ENCODE measurements at regions not wholly inside any gene's neighbourhood (a gene's known extent, or its start where the extent isn't known, plus 50 kb on each side); places are given as distances from the start of the nearest gene placed in this dataset.
"Not testable (repeated sequence)": the region's sequence is repeated elsewhere in the genome, so short reads cannot be mapped to it uniquely, and the experiment has no call there.

DNA sequence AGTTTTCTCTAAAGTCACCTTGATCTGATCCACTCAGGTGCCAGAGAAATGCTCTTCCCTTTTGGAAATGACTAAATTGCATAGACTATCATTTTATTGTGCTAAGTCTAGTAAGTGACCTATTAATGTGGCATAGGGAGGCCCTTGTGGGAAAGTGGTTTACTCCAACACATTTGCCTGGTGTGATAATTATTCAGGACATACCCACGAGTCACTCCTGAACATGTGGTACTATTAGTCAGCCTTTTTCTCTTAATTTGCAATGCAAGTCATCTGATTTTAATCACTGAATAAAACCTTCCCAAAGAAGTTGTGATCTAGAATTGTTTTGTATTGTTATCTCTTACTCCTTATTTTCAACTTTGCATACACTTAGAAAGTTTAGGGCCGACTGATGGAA, 148.7 kb downstream of the OR4C45 start:
- no peaks in the 10 kb centered on the region for H3K36me3 ChIP-seq
- no peak overlapping the region for H3K4me3 ChIP-seq
- peaks cover 0 to 5% (median 0%) of the 10 kb centered on the region in 3 donors for H3K9me3 ChIP-seq
- no peak for DNase-seq
- intact Hi-C loops (cut with DNase I; ENCODE audit: low total_unique reads): no loop called here
- TF ChIP-seq, protein P1, sequence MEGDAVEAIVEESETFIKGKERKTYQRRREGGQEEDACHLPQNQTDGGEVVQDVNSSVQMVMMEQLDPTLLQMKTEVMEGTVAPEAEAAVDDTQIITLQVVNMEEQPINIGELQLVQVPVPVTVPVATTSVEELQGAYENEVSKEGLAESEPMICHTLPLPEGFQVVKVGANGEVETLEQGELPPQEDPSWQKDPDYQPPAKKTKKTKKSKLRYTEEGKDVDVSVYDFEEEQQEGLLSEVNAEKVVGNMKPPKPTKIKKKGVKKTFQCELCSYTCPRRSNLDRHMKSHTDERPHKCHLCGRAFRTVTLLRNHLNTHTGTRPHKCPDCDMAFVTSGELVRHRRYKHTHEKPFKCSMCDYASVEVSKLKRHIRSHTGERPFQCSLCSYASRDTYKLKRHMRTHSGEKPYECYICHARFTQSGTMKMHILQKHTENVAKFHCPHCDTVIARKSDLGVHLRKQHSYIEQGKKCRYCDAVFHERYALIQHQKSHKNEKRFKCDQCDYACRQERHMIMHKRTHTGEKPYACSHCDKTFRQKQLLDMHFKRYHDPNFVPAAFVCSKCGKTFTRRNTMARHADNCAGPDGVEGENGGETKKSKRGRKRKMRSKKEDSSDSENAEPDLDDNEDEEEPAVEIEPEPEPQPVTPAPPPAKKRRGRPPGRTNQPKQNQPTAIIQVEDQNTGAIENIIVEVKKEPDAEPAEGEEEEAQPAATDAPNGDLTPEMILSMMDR (IDR thresholded peaks at IDR 0.05): no peak
- no peak overlapping the region for H3K27ac ChIP-seq
- no peaks in the 10 kb centered on the region for H3K4me1 ChIP-seq
- no peaks in the 10 kb centered on the region for H3K27me3 ChIP-seq

DNA sequence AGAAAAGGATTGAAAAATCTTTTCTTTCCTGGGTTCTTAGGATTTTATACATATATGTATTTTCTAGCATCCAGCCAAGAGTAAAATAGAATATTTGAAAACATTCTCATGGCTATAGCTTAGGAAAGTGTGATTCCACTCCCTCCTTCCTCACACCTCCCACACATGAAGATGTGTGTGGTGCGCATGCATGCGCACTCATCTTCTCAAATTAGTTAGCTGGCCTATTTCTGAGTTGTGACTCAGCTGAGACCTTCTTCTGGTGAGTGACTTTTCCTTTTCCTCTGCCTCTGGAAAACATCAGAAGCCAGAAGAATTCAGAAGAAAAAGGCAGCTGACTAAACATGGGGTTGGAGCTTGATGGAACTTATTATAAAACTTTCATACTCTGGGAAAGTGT, 149.8 kb downstream of the OR4C45 start:
- Histone ChIP-seq H3K27ac (no peak overlapping the region), H3K27me3 (no peaks in the 10 kb centered on the region), H3K36me3 (no peaks in the 10 kb centered on the region), H3K4me3 (no peak overlapping the region), H3K4me1 (no peaks in the 10 kb centered on the region), H3K9me3 (peaks cover 0 to 5% (median 0%) of the 10 kb centered on the region in 3 donors)
- intact Hi-C loops (cut with DNase I; ENCODE audit: low total_unique reads): no loop called here
- TF ChIP-seq, protein P1 (IDR thresholded peaks at IDR 0.05): no peak
- no peak for DNase-seq

DNA sequence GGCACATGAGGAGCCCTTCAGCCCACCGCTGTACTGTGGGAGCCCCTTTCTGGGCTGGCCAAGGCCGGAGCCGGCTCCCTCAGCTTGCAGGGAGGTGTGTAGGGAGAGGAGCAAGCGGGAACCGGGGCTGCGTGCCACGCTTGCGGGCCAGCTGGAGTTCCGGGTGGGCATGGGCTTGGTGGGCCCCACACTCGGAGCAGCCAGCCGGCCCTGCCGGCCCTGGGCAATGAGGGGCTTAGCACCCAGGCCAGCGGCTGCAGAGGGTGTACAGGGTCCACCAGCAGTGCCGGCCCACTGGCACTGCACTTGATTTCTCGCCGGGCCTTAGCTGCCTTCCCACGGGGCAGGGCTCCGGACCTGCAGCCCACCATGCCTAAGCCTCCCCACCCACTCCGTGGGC, 150.5 kb downstream of the OR4C45 start:
- H3K4me1 ChIP-seq; H3K27me3 ChIP-seq; intact Hi-C loops (cut with DNase I; ENCODE audit: low total_unique reads); H3K4me3 ChIP-seq; H3K27ac ChIP-seq; H3K36me3 ChIP-seq; H3K9me3 ChIP-seq; DNase-seq: not testable (repeated sequence)

DNA sequence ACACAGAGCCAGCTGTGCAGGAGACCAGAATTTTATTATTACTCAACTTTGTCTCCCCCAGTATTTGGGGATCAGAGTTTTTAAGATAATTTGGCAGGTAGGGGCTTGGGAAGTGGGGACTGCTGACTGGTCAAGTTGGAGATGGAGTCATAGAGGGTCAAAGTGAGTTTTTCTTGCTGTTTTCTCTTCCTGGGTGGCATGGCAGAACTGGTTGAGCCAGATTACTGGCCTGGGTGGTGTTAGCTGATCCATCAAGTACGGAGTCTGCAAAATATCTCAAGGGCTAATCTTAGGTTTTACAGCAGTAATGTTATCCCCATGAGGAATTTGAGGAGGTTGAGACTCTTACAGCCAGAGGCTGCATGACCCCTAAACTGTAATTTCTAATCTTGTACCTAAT, 153.5 kb downstream of the OR4C45 start:
- Histone ChIP-seq H3K27me3 (no peaks in the 10 kb centered on the region), H3K9me3 (peaks cover 0 to 5% (median 0%) of the 10 kb centered on the region in 3 donors), H3K36me3 (no peaks in the 10 kb centered on the region), H3K4me3 (no peak overlapping the region), H3K4me1 (no peaks in the 10 kb centered on the region), H3K27ac (no peak overlapping the region)
- no peak for DNase-seq
- intact Hi-C loops (cut with DNase I; ENCODE audit: low total_unique reads): no loop called here
- TF ChIP-seq, protein P1 (IDR thresholded peaks at IDR 0.05): no peak

DNA sequence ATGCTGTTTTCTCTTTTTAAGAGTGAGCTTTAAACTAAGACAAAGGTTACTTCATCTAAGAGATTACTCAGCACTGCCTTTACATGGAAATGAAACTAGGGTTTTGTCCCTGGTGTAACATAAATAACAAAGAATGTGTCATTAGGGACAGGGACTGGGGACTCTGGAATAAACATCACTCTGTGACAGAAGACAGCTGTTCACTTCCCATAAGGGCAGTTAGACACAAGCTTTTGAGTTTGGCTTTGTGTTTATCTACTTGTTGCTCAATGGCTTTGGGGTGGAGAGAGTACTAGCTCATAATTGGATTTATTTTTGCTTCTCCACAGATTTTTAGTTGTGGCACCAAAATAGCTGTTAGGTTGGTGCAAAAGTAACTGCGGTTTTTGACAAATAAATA, 154.5 kb downstream of the OR4C45 start:
- H3K27ac ChIP-seq: no peak overlapping the region
- intact Hi-C loops (cut with DNase I; ENCODE audit: low total_unique reads): no loop called here
- no peak overlapping the region for H3K4me3 ChIP-seq
- no peaks in the 10 kb centered on the region for H3K36me3 ChIP-seq
- peaks cover 0 to 5% (median 0%) of the 10 kb centered on the region in 3 donors for H3K9me3 ChIP-seq
- H3K4me1 ChIP-seq: no peaks in the 10 kb centered on the region
- DNase-seq: no peak
- TF ChIP-seq, protein P1 (IDR thresholded peaks at IDR 0.05): no peak
- H3K27me3 ChIP-seq: no peaks in the 10 kb centered on the region

DNA sequence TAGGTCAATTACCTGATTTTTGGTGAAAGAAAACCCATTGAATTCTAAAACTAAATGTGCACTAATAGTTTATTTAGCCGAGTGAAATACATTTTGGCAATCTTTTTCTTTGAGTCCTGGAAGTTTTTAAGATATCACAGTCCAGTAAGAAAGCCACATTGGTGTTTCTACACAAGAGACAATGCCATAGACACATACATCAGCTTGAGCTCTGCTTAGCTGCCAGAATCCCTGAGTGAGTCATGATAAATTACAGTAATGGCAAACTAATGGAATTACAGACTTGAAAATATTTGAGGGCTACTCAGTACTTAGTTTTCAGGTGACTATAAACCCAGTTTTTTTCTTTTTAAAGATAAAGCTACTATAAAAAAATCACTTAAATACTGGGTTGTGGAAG, 155.4 kb downstream of the OR4C45 start:
- intact Hi-C loops (cut with DNase I; ENCODE audit: low total_unique reads): no loop called here
- TF ChIP-seq, protein P1 (IDR thresholded peaks at IDR 0.05): no peak
- H3K4me3 ChIP-seq: no peak overlapping the region
- H3K27ac ChIP-seq: no peak overlapping the region
- no peaks in the 10 kb centered on the region for H3K27me3 ChIP-seq
- H3K9me3 ChIP-seq: peaks cover 0 to 5% (median 0%) of the 10 kb centered on the region in 3 donors
- no peak for DNase-seq
- no peaks in the 10 kb centered on the region for H3K36me3 ChIP-seq
- no peaks in the 10 kb centered on the region for H3K4me1 ChIP-seq

Data from tibial artery (tissue), 4 donors.